Activated CD8-positive, alpha-beta T cell treated with anti-CD3 and anti-CD28 coated beads for 36 hours (primary cell): ENCODE measurements at regions not wholly inside any gene's neighbourhood (a gene's known extent, or its start where the extent isn't known, plus 50 kb on each side); places are given as distances from the start of the nearest gene placed in this dataset.

ENCODE experiments used
- ATAC-seq: fragments of 200-7000 bp; cut with Tn5 transposase; one replicate; pipeline ENCODE4 v1.10.0; 2021; ENCODE audit warnings: mild to moderate bottlenecking, moderate library complexity
- CTCF ChIA-PET: fragments of 350-600 bp; sonication (Branson Sonifier 250); formaldehyde crosslinking; loops from one replicate; lab custom pipeline; 2021; ENCODE audit warnings: antibody characterized with exemption; lab: Charles Lee
- POLR2A ChIA-PET: fragments of 350-600 bp; sonication (Branson Sonifier 250); formaldehyde crosslinking; loops from one replicate; lab custom pipeline; 2021; ENCODE audit warnings: antibody characterized with exemption; lab: Charles Lee
- DNase-seq: peaks from one replicate; pipeline ENCODE4 v3.0.0-alpha.2; 2020
- H3K27ac Mint-ChIP-seq: one replicate; pipeline ENCODE4 v1.8.0; 2021; ENCODE audit warnings: mild to moderate bottlenecking, mixed read lengths
- H3K27me3 Mint-ChIP-seq: one replicate; pipeline ENCODE4 v1.8.0; 2021; ENCODE audit warnings: mixed read lengths
- H3K36me3 Mint-ChIP-seq: one replicate; pipeline ENCODE4 v1.8.0; 2021; ENCODE audit warnings: low read depth, mixed read lengths
- H3K4me1 Mint-ChIP-seq: one replicate; pipeline ENCODE4 v1.8.0; 2021; ENCODE audit warnings: low read depth, mixed read lengths
- H3K4me3 Mint-ChIP-seq: one replicate; pipeline ENCODE4 v1.8.0; 2021; ENCODE audit warnings: mild to moderate bottlenecking, moderate library complexity, mixed read lengths
- H3K9me3 Mint-ChIP-seq: one replicate; pipeline ENCODE4 v1.8.0; 2021; ENCODE audit warnings: mixed read lengths
- intact Hi-C: fragments of 100-400 bp; cut with micrococcal nuclease; formaldehyde crosslinking; loops from one replicate; pipeline ENCODE4 v1.10.0; 2022
- TF ChIP-seq, protein P1 (sequence below): fragments of 200-600 bp; IDR thresholded peaks from one replicate; pipeline ENCODE4 v1.8.0; 2022; ENCODE audit warnings: antibody characterized with exemption, mild to moderate bottlenecking

DNA sequence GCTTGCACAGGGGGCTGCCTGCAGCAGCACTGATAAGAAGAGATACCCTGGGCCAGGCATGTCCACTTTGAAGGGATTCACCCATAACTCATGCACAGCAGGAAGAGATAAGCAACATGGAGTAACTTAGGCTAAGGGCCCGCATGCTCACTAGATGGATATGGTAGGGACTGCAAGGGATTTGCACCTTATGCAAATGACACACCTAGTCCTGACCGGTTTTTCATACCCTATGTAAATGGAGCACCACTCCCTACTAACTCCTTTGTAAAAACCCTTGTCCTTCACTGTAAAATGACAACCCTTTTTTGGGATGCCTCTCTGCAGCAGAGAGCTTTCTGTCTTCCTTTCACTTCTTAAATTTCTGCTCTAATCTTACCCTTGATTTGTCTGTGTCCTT lies 658.9 kb upstream of the CCDC179 start:
- no peak for ATAC-seq
- CTCF ChIA-PET: no interaction called here
- no peaks in the 10 kb centered on the region for H3K36me3 Mint-ChIP-seq
- intact Hi-C loops: no loop called here
- H3K4me3 Mint-ChIP-seq: no peak overlapping the region
- TF ChIP-seq, protein P1, sequence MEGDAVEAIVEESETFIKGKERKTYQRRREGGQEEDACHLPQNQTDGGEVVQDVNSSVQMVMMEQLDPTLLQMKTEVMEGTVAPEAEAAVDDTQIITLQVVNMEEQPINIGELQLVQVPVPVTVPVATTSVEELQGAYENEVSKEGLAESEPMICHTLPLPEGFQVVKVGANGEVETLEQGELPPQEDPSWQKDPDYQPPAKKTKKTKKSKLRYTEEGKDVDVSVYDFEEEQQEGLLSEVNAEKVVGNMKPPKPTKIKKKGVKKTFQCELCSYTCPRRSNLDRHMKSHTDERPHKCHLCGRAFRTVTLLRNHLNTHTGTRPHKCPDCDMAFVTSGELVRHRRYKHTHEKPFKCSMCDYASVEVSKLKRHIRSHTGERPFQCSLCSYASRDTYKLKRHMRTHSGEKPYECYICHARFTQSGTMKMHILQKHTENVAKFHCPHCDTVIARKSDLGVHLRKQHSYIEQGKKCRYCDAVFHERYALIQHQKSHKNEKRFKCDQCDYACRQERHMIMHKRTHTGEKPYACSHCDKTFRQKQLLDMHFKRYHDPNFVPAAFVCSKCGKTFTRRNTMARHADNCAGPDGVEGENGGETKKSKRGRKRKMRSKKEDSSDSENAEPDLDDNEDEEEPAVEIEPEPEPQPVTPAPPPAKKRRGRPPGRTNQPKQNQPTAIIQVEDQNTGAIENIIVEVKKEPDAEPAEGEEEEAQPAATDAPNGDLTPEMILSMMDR: no peak
- H3K4me1 Mint-ChIP-seq: no peaks in the 10 kb centered on the region
- no peaks in the 10 kb centered on the region for H3K9me3 Mint-ChIP-seq
- no peak for DNase-seq
- POLR2A ChIA-PET: no interaction called here
- no peak overlapping the region for H3K27ac Mint-ChIP-seq
- H3K27me3 Mint-ChIP-seq: no peaks in the 10 kb centered on the region

DNA sequence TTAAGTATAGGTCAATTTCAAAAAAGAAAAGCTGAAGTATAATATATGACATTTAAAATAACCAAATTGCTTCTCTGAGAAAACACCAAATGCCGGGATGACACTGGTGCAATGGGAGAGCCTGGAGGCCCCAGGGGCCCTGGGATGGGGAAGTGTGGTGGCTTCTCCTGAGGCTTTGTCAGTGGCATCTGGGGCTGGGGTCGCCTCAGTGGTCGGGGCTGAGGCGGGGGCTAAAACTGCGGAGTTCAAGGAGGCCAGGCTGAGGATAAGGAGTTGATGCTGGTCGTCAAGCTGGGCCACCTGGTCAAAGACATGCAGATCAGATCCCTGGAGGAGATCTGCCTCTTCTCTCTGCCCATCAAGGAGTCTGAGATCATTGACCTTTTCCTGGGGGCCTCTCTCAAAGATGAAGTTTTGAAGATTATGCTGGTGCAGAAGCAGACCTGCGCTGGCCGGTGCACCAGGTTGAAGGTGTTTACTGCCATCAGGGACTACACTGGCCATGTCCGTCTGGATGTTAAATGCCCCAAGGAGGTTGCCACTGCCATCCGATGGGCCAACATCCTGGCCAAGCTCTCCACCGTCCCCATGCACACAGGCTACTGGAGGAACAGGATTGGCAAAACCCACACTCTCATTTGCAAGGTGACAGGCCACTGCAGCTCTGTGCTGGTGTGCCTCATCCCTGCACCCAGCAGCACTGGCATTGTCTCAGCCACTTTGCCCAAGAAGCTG lies 660.1 kb upstream of the CCDC179 start:
- H3K4me1 Mint-ChIP-seq: no peaks in the 10 kb centered on the region
- no peak overlapping the region for H3K4me3 Mint-ChIP-seq
- no peaks in the 10 kb centered on the region for H3K9me3 Mint-ChIP-seq
- ChIA-PET CTCF (no interaction called here), POLR2A (no interaction called here)
- H3K36me3 Mint-ChIP-seq: no peaks in the 10 kb centered on the region
- TF ChIP-seq, protein P1: no peak
- no peak for DNase-seq
- no peak for ATAC-seq
- H3K27ac Mint-ChIP-seq: no peak overlapping the region
- intact Hi-C loops: no loop called here
- H3K27me3 Mint-ChIP-seq: no peaks in the 10 kb centered on the region

DNA sequence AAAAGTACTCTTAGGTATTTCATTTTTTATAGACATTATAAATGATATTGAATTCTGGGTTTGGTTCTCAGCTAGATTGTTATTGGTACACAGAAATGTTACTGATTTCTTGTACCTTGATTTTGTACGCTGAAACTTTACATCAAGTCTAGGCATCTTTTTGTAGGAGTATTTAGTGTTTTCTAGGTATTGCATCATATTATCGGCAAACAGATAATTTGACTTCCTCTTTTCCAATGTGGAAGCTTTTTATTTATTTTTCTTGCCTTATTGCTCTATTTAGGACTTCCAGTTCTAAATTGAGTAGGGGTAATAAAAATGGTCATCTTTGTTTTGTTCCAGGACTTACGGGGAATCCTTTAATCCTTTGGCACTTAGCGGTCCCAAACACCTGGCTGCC lies 676.6 kb upstream of the CCDC179 start:
- intact Hi-C loops: no loop called here
- ChIA-PET POLR2A (no interaction called here), CTCF (no interaction called here)

DNA sequence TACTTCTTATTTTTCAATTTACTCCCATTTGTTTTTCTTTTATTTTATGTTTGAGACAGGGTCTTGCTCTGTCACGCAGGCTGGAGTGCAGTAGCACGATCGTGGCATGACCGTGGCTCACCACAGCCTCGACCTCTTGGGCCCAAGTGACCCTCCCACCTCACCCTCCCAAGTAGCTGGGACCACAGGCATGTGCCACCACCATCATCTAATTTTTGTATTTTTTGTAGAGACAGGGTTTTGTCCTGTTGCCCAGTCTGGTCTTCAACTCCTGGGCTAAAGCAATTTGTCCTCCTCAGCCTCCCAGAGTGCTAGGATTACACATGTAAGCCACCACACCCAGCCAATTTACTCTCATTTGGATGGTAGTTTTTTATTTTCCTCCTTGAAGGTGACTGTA lies 679.3 kb upstream of the CCDC179 start:
- no peak for ATAC-seq
- Mint-ChIP-seq H3K27ac (no peak overlapping the region), H3K4me1 (no peaks in the 10 kb centered on the region), H3K27me3 (no peaks in the 10 kb centered on the region), H3K9me3 (no peaks in the 10 kb centered on the region), H3K4me3 (no peak overlapping the region), H3K36me3 (no peaks in the 10 kb centered on the region)
- ChIA-PET POLR2A (no interaction called here), CTCF (interaction anchor here (1.0 to 1.6 kb wide), 4 partner anchors 12 to 707 kb away, joined by 3 to 4 read pairs (median 4); no protein-coding TSS in a partner anchor)
- intact Hi-C loops: no loop called here
- TF ChIP-seq, protein P1: no peak
- no peak for DNase-seq

More for the DNA sequence above, 676.6 kb upstream of the CCDC179 start:
- Mint-ChIP-seq H3K4me3 (no peak overlapping the region), H3K9me3 (no peaks in the 10 kb centered on the region), H3K27me3 (no peaks in the 10 kb centered on the region), H3K36me3 (no peaks in the 10 kb centered on the region), H3K27ac (no peak overlapping the region), H3K4me1 (no peaks in the 10 kb centered on the region)
- TF ChIP-seq, protein P1: no peak
- ATAC-seq (no peak), DNase-seq (no peak)

DNA sequence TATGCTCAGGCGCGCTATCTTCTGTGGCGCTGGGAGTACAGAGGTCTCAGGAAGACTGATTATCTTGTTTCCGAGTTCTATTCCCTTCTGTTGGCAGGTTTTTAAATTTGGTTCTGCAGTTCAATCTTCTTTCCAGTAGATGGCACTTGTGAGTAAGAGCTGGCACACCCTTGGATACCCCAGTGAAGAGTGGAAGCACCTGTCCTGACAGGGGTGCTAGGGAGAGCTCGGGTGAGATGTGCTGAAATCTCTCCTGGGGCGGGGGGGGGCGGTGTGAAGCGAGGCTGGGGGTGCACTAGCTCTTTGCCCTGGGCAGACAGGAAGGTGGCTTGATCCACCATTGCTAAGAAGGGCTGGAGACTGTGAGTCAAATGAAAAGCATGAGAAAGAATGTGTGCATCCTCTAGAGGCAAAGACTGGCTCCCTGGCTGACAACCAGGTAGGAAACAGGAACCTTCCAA lies 679.9 kb upstream of the CCDC179 start:
- Mint-ChIP-seq H3K4me1 (no peaks in the 10 kb centered on the region), H3K4me3 (no peak overlapping the region), H3K9me3 (peaks cover 2% of the 10 kb centered on the region), H3K36me3 (no peaks in the 10 kb centered on the region), H3K27ac (no peak overlapping the region), H3K27me3 (no peaks in the 10 kb centered on the region)
- intact Hi-C loops: no loop called here
- peak; percentile 8 for DNase-seq
- ATAC-seq: peak; percentile 67
- ChIA-PET CTCF (interaction anchor here (0.8 to 1.6 kb wide), 4 partner anchors 16 to 707 kb away, joined by 3 to 4 read pairs (median 4); no protein-coding TSS in a partner anchor), POLR2A (no interaction called here)
- TF ChIP-seq, protein P1: peak; percentile 39
